ENCODE measurements at regions not wholly inside any gene's neighbourhood (a gene's known extent, or its start where the extent isn't known, plus 50 kb on each side); places are given as distances from the start of the nearest gene placed in this dataset.

DNA sequence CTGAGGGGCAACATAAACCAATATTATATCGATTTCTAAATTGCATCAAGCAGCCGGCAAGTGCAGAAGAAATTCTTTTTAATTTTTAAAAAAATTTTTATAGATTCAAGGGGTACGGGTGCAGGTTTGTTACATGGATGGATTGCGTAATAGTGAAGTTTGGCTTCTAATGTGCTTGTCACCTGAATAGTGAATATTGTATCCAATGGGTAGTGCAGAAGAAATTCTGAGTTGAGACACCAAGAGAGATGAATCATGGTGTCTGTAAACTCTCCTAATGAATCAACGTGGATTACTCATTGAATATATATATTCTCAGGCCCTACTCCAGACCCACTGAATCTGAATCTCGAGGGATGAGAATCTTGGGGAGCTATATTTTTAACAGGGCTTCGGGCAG, 253.7 kb upstream of the FOXD3 start:
- H3K4me1 Mint-ChIP-seq (ENCODE audit: low read depth), result no peaks in the 10 kb centered on the region
- TF ChIP-seq, protein P1, sequence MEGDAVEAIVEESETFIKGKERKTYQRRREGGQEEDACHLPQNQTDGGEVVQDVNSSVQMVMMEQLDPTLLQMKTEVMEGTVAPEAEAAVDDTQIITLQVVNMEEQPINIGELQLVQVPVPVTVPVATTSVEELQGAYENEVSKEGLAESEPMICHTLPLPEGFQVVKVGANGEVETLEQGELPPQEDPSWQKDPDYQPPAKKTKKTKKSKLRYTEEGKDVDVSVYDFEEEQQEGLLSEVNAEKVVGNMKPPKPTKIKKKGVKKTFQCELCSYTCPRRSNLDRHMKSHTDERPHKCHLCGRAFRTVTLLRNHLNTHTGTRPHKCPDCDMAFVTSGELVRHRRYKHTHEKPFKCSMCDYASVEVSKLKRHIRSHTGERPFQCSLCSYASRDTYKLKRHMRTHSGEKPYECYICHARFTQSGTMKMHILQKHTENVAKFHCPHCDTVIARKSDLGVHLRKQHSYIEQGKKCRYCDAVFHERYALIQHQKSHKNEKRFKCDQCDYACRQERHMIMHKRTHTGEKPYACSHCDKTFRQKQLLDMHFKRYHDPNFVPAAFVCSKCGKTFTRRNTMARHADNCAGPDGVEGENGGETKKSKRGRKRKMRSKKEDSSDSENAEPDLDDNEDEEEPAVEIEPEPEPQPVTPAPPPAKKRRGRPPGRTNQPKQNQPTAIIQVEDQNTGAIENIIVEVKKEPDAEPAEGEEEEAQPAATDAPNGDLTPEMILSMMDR (IDR thresholded peaks at IDR 0.05), result no peak
- peaks cover 22% of the 10 kb centered on the region for H3K9me3 Mint-ChIP-seq
- no peak overlapping the region for H3K4me3 Mint-ChIP-seq
- no peak for DNase-seq
- no peak overlapping the region for H3K27ac Mint-ChIP-seq
- H3K36me3 Mint-ChIP-seq (ENCODE audit: low read depth), result no peaks in the 10 kb centered on the region
- H3K27me3 Mint-ChIP-seq (ENCODE audit: insufficient read depth), result no peaks in the 10 kb centered on the region

DNA sequence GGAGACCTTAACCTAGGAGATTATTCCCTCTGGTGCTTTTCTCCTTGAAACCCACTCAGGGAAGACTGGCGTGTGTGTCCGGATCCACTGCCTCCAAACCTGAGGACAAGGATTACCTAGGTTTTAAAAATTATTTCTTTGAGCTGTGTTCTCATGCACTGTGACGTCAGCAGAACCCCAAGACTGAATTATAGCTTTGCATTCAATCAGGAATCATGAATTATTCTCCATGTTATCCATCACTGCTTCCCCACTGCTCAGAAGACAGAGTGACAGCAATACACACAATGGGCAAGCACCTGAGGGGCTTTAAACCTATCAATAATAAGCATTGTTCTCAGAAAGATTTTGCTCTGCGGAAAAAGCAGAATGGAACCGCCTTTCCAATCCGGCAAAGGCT, 253.2 kb upstream of the FOXD3 start:
- Mint-ChIP-seq H3K4me3 (no peak overlapping the region), H3K27me3 (ENCODE audit: insufficient read depth) (no peaks in the 10 kb centered on the region), H3K4me1 (ENCODE audit: low read depth) (no peaks in the 10 kb centered on the region), H3K9me3 (peaks cover 18% of the 10 kb centered on the region), H3K27ac (no peak overlapping the region), H3K36me3 (ENCODE audit: low read depth) (no peaks in the 10 kb centered on the region)
- no peak for DNase-seq
- TF ChIP-seq, protein P1 (IDR thresholded peaks at IDR 0.05), result no peak

DNA sequence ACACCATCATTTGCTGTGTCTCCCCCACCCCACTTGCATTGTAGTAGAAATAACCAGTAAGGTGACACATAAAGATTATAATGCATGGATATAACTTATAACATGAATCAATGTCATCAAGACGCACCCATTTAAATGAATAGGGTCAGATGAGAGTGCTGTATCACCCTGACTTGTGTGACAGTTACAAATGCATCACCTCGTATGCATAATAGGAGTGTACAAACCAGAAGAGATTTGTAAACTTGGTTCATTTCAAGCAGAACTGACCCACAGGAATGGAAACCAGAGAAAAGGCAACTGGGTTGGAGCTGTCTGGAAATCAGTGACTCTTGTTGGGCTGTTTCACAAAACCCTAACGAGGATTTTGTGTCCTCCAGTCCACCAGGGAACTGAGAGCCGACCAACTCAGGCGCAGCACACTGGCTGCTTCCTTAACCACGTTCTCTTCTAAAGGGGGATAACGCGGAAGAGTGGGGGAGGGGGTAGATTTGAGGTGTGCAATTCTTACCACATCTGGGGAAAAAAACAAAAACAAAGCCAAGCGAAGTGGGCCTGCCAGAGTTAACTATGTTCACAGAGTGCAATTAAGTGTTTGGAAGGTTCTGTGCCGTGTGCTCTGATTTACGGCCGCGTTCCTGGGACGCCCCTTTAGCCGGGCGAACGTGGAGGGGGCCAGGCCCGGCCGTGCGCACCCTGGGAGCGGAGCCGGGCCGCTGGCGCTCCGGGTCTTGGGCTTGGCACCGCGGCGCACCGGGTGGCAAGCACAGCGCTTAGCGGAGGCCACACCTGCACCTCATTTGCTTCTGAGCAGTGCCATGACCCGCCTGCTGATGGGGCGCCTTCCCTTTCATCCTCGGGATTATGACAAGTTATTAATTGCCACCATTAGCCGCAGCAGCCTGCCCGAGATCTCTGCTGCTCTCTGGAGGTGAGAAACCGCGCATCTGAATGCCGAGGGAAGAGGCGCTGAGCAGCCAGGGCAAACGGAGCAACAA, 248.8 kb upstream of the FOXD3 start:
- H3K27ac Mint-ChIP-seq, result no peak overlapping the region
- H3K36me3 Mint-ChIP-seq (ENCODE audit: low read depth), result no peaks in the 10 kb centered on the region
- no peak for DNase-seq
- TF ChIP-seq, protein P1 (IDR thresholded peaks at IDR 0.05), result no peak
- H3K4me1 Mint-ChIP-seq (ENCODE audit: low read depth), result no peaks in the 10 kb centered on the region
- H3K4me3 Mint-ChIP-seq, result no peak overlapping the region
- peaks cover 17% of the 10 kb centered on the region for H3K9me3 Mint-ChIP-seq
- no peaks in the 10 kb centered on the region for H3K27me3 Mint-ChIP-seq (ENCODE audit: insufficient read depth)

DNA sequence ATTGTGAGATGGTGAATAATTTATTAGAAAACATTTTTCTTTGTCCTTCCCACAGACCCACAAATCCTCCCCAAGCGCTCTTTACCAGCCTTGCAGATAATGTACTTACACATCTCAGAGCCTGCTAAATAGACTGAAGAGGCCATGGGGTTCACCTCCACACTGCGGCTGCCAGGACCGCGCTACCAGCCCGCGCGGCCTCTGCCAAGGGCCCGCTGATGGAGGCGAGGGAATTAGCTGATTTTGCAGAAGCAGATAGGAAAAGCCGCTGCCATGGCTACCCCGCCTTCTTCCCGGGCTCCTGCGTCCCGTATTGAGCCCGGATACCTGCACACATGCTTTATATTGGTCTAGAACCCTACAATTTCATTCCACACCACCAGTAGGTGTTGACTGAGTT, 248.0 kb upstream of the FOXD3 start:
- Mint-ChIP-seq H3K27ac (no peak overlapping the region), H3K4me1 (ENCODE audit: low read depth) (no peaks in the 10 kb centered on the region), H3K36me3 (ENCODE audit: low read depth) (no peaks in the 10 kb centered on the region), H3K9me3 (peaks cover 17% of the 10 kb centered on the region), H3K27me3 (ENCODE audit: insufficient read depth) (no peaks in the 10 kb centered on the region), H3K4me3 (no peak overlapping the region)
- TF ChIP-seq, protein P1 (IDR thresholded peaks at IDR 0.05), result no peak
- no peak for DNase-seq

DNA sequence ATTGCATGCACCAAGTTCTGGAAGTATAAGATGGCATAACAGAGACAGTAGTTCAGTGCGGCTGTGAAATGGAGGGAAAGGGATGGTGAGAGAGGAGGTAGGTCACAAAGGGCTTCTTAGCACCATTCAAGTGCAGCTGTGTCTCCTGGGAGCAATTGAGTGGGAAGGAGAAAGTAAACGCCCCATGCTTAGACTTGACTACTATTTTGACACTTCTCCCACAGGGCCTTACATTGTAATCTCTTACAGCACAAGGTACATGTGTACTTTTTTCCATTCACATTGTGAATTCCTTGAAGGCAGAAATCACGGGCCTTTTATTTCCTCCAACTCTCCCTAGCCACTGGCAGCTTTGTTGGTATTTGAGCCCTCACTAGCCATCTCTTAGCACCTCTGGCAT, 239.6 kb upstream of the FOXD3 start:
- Mint-ChIP-seq H3K27ac (no peak overlapping the region), H3K27me3 (ENCODE audit: insufficient read depth) (no peaks in the 10 kb centered on the region; the same call in 1 of the 2 replicates)
- TF ChIP-seq, protein P1 (IDR thresholded peaks at IDR 0.05), result no peak

More for the DNA sequence above, 239.6 kb upstream of the FOXD3 start:
- Mint-ChIP-seq H3K9me3 (peaks cover 23% of the 10 kb centered on the region), H3K4me3 (no peak overlapping the region), H3K4me1 (ENCODE audit: low read depth) (no peaks in the 10 kb centered on the region), H3K36me3 (ENCODE audit: low read depth) (no peaks in the 10 kb centered on the region)
- DNase-seq, result no peak

All from HFFc6 (cell line).